Spleen (tissue), 7 donors: ENCODE measurements at regions not wholly inside any gene's neighbourhood (a gene's known extent, or its start where the extent isn't known, plus 50 kb on each side); places are given as distances from the start of the nearest gene placed in this dataset.

Experiments used
- CTCF ChIP-seq, 11 experiments: fragments of 200-600 bp in 7 of 11; fragments of 450-650 bp in 4 of 11; sonication (generic) in 4 of 11; IDR thresholded peaks in 8 of 11; conservative IDR thresholded peaks in 3 of 11; 1 replicate in 7 of 11; 2 replicates in 4 of 11; pipeline versions ENCODE4 v1.4.0 to v1.8.0; 2016 to 2021; ENCODE audit warnings: antibody characterized with exemption in 11 of 11, inconsistent platforms in 4 of 11, mild to moderate bottlenecking in 1 of 11
- POLR2AphosphoS5 ChIP-seq, 3 donors: sonication (generic); formaldehyde crosslinking; IDR thresholded peaks; one replicate each; pipeline ENCODE4 v1.5.1; 2017; ENCODE audit warnings: antibody characterized with exemption in 3 of 3
- donor health status: DM: no; HTN: no; CAD: no; lungs with moderate emphysema.
- donor health status: DM: no; HTN: no; CAD: no.
- donor health status: DM: no; HTN: no; CAD: no.

- TF ChIP-seq CTCF (IDR thresholded peaks at IDR 0.05 in 8 of 11, conservative IDR thresholded peaks at IDR 0.05 in 3 of 11) (no peak), POLR2AphosphoS5 (IDR thresholded peaks at IDR 0.05) (no peak)
Measured at GRCh38 chr14:85146779-85147178, 383.2 kb upstream of the FLRT2 start.
